ENCODE measurements at regions not wholly inside any gene's neighbourhood (a gene's known extent, or its start where the extent isn't known, plus 50 kb on each side); places are given as distances from the start of the nearest gene placed in this dataset.

DNA sequence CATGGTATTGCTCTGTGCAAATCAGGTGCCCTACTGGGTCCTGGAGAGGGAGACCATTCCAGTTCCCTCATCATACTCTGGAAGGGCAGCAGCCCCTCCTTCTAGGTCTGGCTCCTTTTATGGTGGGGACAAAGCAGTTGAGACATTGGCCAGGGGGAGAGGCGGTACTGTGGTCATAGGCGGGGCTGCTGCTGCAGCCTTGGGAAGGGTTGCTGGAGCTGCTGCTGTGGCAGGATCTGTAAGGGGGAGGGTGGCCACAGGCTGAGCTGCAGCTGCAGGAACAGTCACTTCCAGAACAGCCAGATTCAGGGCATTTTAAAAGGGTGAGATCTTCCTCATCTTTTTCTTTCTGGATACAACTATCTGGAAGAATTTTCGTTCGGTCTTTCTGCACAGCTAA lies 233.0 kb upstream of the SGCD start:
- TF ChIP-seq, protein P1, sequence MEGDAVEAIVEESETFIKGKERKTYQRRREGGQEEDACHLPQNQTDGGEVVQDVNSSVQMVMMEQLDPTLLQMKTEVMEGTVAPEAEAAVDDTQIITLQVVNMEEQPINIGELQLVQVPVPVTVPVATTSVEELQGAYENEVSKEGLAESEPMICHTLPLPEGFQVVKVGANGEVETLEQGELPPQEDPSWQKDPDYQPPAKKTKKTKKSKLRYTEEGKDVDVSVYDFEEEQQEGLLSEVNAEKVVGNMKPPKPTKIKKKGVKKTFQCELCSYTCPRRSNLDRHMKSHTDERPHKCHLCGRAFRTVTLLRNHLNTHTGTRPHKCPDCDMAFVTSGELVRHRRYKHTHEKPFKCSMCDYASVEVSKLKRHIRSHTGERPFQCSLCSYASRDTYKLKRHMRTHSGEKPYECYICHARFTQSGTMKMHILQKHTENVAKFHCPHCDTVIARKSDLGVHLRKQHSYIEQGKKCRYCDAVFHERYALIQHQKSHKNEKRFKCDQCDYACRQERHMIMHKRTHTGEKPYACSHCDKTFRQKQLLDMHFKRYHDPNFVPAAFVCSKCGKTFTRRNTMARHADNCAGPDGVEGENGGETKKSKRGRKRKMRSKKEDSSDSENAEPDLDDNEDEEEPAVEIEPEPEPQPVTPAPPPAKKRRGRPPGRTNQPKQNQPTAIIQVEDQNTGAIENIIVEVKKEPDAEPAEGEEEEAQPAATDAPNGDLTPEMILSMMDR (conservative IDR thresholded peaks at IDR 0.05; ENCODE audit: low read depth, low read length) = no peak
- DNase-seq (ENCODE audit: low read depth) = no peak
- H3K4me3 ChIP-seq (ENCODE audit: low read length) = no peak overlapping the region

GRCh38 chr5:156095709-156096241 lies 231.2 kb upstream of the SGCD start:
- H3K4me3 ChIP-seq (ENCODE audit: low read length) = no peak overlapping the region
- no peak for DNase-seq (ENCODE audit: low read depth)
- TF ChIP-seq, protein P1 (conservative IDR thresholded peaks at IDR 0.05; ENCODE audit: low read depth, low read length) = no peak

DNA sequence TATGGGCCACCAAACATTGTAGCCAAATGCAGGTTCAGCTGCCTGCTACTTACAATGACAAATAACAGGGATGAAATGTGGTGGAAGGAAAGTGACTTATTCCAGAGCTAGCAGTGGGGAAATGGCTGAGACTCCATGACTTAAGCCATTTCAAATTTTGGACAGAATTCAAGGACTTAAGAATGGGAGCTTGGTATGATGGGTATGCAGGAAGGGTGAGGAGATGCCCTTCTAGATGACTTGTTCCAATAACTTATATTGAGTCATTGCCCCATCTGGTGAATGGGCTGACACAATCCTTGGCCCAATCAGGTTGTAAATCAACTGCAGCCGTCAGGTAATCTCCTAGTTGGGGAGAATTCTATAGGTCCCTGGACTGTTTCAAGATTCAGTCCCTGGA lies 230.7 kb upstream of the SGCD start:
- no peak for DNase-seq (ENCODE audit: low read depth)
- TF ChIP-seq, protein P1 (conservative IDR thresholded peaks at IDR 0.05; ENCODE audit: low read depth, low read length) = no peak
- no peak overlapping the region for H3K4me3 ChIP-seq (ENCODE audit: low read length)

GRCh38 chr5:156103155-156103885 lies 223.6 kb upstream of the SGCD start:
- TF ChIP-seq, protein P1 (conservative IDR thresholded peaks at IDR 0.05; ENCODE audit: low read depth, low read length) = no peak
- H3K4me3 ChIP-seq (ENCODE audit: low read length) = no peak overlapping the region
- no peak for DNase-seq (ENCODE audit: low read depth)

DNA sequence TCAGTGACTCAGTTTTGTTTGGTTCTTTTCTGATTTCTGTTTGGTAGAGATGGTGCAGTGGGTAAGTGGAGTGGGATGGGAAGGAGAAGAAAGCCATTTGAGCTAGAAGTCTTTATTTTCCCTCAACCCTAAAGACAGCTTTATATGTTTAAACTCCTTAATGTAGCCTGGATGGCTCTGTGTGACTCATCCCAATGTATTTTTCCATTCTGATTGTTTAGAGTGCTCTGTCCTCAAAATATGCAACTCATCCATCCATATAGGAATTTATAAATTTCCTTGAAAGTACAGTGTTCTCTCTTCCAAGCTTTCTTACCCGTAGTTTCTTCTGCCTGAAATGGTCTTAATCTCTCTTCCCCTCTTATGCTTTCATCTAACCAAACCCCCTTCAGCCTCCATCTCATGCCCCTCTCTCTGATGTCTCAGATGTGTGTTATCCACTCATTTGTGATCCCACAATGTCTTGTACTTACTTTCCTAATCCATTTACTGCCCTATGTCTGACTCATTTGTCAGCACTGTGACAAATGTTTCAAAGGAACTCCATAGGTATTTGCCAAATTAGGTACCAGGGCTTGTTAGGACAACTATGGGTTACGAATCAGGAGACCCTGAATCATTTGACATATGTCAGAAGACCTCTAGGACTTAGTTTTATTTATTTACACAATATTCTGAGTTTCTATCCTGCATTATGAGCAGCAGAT lies 217.5 kb upstream of the SGCD start:
- no peak for DNase-seq (ENCODE audit: low read depth)
- no peak overlapping the region for H3K4me3 ChIP-seq (ENCODE audit: low read length)

DNA sequence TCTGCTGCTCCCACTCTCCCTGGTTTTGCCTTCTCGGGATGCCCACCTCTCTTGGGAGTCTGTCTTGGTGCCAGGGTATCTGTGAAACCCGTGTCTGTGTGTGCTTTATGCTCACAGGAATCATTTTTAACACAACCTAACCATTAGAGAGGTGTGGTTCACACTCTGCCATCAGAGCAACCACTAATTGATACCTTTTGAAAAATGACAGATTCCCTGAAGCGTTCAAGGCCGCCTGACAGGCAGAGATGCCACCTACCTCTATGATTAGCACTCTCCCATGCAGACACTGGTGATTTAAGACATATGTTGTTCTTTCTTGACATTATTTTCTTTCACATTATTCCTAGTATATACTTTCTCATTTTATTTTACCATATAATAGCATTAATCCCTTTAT lies 207.3 kb upstream of the SGCD start:
- DNase-seq (ENCODE audit: low read depth) = no peak
- TF ChIP-seq, protein P1 (conservative IDR thresholded peaks at IDR 0.05; ENCODE audit: low read depth, low read length) = no peak
- H3K4me3 ChIP-seq (ENCODE audit: low read length) = no peak overlapping the region

More for the DNA sequence above, 217.5 kb upstream of the SGCD start:
- TF ChIP-seq, protein P1 (conservative IDR thresholded peaks at IDR 0.05; ENCODE audit: low read depth, low read length) = no peak

All from retinal pigment epithelial cell (primary cell).